GM19324 (cell line): ENCODE measurements at regions not wholly inside any gene's neighbourhood (a gene's known extent, or its start where the extent isn't known, plus 50 kb on each side); places are given as distances from the start of the nearest gene placed in this dataset.
"Not testable (repeated sequence)": the region's sequence is repeated elsewhere in the genome, so short reads cannot be mapped to it uniquely, and the experiment has no call there.

ENCODE experiments used
- ATAC-seq: cut with Tn5 transposase; IDR thresholded peaks from one replicate; pipeline ENCODE4 v1.9.1; 2021; ENCODE audit warnings: mild to moderate bottlenecking, moderate library complexity; ENCODE audit not compliant: unreplicated experiment, low FRiP score

GRCh38 chr1:157370698-157371097 is 181.6 kb downstream of the FCRL5 start:
- ATAC-seq = no peak

GRCh38 chr1:157369808-157370521 is 182.3 kb downstream of the FCRL5 start:
- no peak for ATAC-seq

GRCh38 chr1:157368941-157369340 is 183.4 kb downstream of the FCRL5 start:
- ATAC-seq = not testable (repeated sequence)

- no peak for ATAC-seq
Measured at GRCh38 chr1:157368363-157368762, 184.0 kb downstream of the FCRL5 start.

- ATAC-seq = no peak
Measured at GRCh38 chr1:157367870-157368269, 184.4 kb downstream of the FCRL5 start.

GRCh38 chr1:157367091-157367739 is 185.1 kb downstream of the FCRL5 start:
- ATAC-seq = no peak

GRCh38 chr1:157364612-157365011 is 187.7 kb downstream of the FCRL5 start:
- no peak for ATAC-seq

GRCh38 chr1:157363660-157364140 is 188.6 kb downstream of the FCRL5 start:
- ATAC-seq = peak; percentile 78

- no peak for ATAC-seq
Measured at GRCh38 chr1:157360023-157360390, 192.3 kb downstream of the FCRL5 start.

- ATAC-seq = no peak
Measured at GRCh38 chr1:157359314-157360022, 192.8 kb downstream of the FCRL5 start.

- no peak for ATAC-seq
Measured at GRCh38 chr1:157357111-157357510, 195.2 kb downstream of the FCRL5 start.

GRCh38 chr1:157356601-157357000 is 195.7 kb downstream of the FCRL5 start:
- ATAC-seq = no peak

GRCh38 chr1:157353546-157353945 is 198.8 kb downstream of the FCRL5 start:
- no peak for ATAC-seq

- ATAC-seq = no peak
Measured at GRCh38 chr1:157352817-157353408, 199.4 kb downstream of the FCRL5 start.

- no peak for ATAC-seq
Measured at GRCh38 chr1:157352216-157352615, 200.1 kb downstream of the FCRL5 start.

- ATAC-seq = not testable (repeated sequence)
Measured at GRCh38 chr1:157351800-157352199, 200.5 kb downstream of the FCRL5 start.

GRCh38 chr1:157348538-157349480 is 203.5 kb downstream of the FCRL5 start:
- ATAC-seq = no peak

- ATAC-seq = no peak
Measured at GRCh38 chr1:157347506-157347905, 204.8 kb downstream of the FCRL5 start.

- not testable (repeated sequence) for ATAC-seq
Measured at GRCh38 chr1:157337785-157338184, 199.6 kb upstream of the ETV3 start.

GRCh38 chr1:157335056-157335455 is 196.9 kb upstream of the ETV3 start:
- no peak for ATAC-seq
